HG03378 (cell line): ENCODE measurements at regions not wholly inside any gene's neighbourhood (a gene's known extent, or its start where the extent isn't known, plus 50 kb on each side); places are given as distances from the start of the nearest gene placed in this dataset.

ENCODE experiments used
- ATAC-seq: cut with Tn5 transposase; IDR thresholded peaks from one replicate; pipeline ENCODE4 v1.9.1; 2021; ENCODE audit warnings: mild to moderate bottlenecking, moderate library complexity; ENCODE audit not compliant: unreplicated experiment

GRCh38 chr5:105977163-105977562 lies 1693.6 kb downstream of the EFNA5 start:
- ATAC-seq, result no peak

DNA sequence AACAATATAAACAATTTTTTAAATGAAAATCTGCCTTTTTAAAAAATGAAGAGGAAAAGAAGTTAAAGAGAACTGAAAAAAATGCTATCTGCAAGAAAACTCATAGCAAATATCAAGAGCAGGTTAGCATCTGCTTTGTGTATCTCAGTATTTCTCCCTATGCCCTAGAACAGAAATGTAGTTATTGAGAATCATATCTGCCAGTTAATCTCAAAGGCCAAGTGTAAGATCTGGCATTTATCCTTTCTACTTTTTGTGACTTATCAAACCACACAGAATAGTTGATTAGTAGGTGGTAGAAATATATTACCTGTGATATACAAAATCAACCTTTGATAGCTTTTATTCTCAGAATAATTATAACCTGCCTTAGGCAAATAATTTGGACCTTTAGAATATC lies 1699.8 kb downstream of the EFNA5 start:
- no peak for ATAC-seq

DNA sequence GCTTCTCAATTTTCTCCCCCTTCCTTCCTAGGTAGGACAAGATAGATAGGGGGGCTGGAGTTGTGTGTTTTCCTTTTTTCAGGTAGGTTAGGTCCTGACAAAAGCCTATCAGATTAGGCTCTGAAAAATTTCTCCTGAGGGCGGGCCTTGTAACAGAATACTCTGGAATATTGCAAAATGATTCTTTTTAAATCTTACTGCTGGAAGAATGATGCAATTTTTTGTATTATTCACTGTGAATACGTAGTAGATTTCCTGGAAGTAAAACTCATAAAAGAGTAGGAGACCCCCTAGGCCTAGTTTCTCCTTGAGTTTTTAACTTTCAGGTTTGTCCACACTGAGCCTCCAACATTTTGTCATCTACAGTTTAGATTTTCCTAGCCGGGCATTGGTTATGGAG lies 1701.8 kb downstream of the EFNA5 start:
- no peak for ATAC-seq

DNA sequence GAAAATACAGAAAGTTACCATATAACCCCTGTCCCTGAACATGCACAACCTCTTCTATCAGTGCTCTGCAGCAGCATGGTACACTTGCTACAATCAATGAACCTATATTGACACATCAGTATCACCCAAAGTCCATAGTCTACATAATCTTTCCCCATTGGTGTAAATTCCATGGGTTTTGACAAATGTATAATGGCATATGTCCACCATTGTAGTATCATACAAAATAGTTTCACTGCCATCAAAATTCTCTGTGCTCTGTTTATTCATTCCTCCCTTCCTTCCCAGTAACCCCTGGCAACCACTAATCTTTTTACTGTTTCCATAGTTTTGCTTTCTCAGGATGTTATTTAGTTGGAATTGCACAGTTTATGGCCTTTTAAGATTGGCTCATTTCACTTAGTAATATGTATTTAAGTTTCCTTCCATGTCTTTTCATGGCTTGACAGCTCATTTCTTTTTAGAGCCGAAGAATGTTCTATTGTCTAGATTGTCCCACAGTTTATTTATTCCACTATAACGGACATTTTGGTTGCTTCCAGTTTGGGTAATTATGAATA lies 1707.0 kb downstream of the EFNA5 start:
- no peak for ATAC-seq

DNA sequence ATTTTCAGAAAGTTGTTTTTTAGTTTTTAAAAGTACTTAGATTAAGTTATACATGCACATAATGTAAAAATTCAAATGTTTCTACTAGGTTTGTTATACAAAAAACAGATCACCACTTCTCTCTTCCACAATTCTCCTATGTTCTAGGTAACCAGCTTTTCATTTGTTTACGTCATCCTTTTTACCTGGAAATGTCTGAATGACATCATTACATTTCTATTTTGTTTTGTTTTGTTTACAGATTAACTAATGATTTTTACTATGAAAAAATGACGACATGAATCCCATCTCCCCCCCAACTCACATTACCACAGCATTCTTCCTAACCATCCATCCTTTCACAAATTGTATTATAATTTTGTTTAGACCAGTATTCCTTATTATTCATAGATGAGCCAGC lies 1709.2 kb downstream of the EFNA5 start:
- no peak for ATAC-seq

- ATAC-seq, result no peak
Observed at GRCh38 chr5:105956456-105957196, 1714.1 kb downstream of the EFNA5 start.

GRCh38 chr5:105954341-105954740 lies 1716.4 kb downstream of the EFNA5 start:
- ATAC-seq, result no peak

- no peak for ATAC-seq
Observed at GRCh38 chr5:105953616-105954015, 1717.1 kb downstream of the EFNA5 start.

GRCh38 chr5:105952875-105953274 lies 1717.9 kb downstream of the EFNA5 start:
- no peak for ATAC-seq

GRCh38 chr5:105947461-105947860 lies 1723.3 kb downstream of the EFNA5 start:
- no peak for ATAC-seq

DNA sequence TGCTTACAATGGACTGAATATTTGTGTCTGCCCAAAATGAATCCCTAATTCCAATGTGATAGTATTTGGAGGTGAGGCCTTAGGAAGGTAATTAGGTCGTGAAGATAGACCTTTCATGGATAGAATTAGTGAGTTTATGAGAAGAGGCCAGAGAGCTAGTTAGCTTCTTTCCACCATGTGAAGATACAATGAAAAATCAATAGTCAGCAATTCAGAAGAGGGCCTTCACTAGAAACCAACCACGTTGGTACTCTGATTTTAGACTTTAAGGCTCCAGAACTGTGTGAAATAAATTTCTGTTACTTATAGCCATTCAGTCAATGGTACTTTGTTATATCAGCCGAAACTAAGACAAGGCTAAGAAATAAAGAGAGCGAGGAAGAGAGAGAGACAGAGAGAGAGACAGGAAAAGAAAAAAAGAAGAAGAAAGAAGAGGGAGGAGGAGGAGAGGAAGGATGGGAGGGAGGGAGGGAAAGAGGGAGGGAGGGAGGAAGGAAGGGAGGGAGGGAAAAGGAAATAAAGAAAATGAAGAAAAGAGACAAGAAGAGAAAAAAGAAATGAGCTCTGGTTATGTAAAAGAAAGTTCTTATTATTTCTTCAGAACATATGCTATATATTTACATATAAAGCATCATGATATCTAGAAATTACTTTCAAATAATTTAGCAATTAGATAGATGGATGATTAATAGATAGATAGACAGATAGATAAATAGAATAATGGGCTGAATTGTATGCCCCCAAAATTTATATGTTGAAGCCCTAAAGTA lies 1725.3 kb downstream of the EFNA5 start:
- no peak for ATAC-seq

DNA sequence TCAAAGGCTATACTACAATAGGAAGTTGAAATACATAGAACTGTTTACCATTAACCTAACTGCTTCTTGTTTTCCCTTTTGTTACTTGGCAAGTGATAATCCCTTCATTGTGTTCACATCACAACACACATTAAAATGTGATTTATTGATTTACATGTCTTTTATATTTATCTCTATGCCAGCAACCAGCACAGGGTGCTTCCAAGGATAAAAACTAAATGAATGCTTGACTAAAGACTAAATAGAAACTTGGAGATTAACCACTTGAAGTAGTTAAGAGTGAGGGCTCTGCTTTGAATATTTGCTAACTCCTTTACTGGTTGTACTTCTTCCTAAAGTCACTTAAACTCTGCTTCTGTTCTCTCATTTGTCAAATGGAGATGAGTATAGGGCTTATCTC lies 1730.6 kb downstream of the EFNA5 start:
- no peak for ATAC-seq

GRCh38 chr5:105934171-105934570 lies 1736.6 kb downstream of the EFNA5 start:
- no peak for ATAC-seq

DNA sequence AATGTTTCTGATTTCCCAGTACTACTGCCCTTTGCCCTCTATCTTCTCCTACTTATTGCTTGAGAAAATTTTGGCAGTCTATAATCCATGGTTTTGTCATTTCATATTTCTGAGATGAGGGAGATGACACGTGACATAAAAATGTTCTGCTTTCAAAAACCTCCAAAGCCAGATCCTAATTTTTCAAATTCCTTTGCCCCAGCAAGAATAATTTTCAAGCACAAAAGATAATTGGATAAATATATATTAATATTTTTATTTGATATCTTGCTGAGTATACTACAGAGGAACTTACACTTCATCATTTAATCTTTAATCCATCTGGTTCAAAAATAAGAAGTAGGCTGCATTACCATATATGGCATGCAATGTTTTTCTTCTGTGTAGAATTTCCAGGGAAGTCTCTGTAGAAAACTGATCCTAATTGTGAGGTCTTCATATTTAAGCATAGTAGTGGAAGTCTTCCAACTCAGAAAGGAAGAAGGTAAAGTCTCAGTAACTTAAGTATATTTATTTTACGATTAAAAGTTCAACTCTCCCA lies 1738.8 kb downstream of the EFNA5 start:
- no peak for ATAC-seq

DNA sequence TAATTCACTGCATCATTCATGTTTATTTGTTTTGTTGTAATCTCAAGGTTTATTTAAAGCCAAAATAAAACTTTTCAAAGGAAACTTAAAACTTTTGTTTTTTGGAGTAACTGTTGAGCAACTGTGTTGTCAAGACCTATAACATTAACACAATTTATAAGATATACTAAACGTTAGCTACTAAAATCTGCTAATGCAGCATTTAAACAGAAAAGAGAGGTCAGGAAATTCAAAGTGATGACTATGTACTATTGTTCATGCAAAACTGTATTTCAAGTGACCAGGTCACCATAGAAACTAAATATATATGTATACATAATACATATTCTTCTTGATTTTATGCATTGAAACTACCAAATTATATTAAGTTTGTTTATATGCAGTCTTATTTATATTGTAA lies 1740.9 kb downstream of the EFNA5 start:
- ATAC-seq, result no peak

DNA sequence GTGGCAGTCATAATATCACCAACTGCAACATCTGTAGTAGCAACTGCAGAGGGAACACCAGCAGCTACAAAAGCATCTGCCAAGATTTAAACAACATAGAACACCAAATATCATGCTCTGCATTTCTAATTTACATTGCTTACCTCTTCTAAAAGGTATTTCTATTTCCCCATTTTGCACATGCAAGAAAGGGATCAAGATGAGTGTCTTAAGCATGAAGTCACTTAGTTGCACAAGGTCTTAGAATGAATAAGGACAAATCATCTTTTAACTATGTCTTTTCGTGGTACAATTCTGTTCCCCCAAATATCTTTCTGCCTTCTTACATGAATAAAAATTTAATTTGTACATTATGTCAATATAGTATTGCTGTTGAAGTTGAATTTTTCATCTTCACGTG lies 1746.4 kb downstream of the EFNA5 start:
- no peak for ATAC-seq

DNA sequence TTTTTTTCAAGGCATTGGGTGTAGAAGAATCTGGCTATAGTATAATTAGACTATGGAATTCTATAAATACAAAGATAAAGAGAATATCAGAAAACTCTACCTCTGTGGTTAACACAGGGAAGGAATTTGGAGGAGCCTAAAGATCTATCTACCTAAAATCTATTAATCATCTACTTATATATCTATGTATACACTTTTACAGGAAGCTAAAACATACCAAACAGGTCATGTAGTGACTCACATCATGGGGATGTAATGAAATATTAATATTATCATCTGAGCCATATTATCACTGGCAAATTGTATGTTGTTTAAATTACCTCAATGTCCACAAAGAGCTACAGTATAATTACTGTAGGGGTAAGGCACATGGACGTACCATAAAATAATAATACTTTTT lies 1748.2 kb downstream of the EFNA5 start:
- ATAC-seq, result no peak

DNA sequence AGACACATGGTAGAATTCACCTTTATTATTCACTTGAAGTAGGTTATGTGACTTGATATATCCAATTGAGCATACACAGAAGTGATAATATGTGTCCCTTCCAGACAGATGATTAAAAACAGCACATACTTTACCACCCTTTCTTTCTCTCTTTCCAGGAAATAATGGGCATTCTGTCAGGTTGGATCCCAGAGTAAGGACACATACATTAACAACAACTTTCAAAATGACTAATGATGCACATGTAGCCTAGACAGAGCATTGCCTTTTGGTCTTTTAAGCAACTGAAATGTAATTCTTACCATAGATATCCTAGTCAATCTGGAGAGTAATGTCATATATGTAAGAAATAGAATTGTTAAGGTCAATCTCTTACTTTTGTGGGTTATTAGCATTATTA lies 1748.7 kb downstream of the EFNA5 start:
- no peak for ATAC-seq

GRCh38 chr5:105917189-105917588 lies 1753.5 kb downstream of the EFNA5 start:
- no peak for ATAC-seq

GRCh38 chr5:105907016-105907415 lies 1763.7 kb downstream of the EFNA5 start:
- ATAC-seq, result no peak

- ATAC-seq, result no peak
Observed at GRCh38 chr5:105905392-105905791, 1765.3 kb downstream of the EFNA5 start.

GRCh38 chr5:105903069-105903468 lies 1767.7 kb downstream of the EFNA5 start:
- ATAC-seq, result no peak
